ENCODE measurements at regions not wholly inside any gene's neighbourhood (a gene's known extent, or its start where the extent isn't known, plus 50 kb on each side); places are given as distances from the start of the nearest gene placed in this dataset.

DNA sequence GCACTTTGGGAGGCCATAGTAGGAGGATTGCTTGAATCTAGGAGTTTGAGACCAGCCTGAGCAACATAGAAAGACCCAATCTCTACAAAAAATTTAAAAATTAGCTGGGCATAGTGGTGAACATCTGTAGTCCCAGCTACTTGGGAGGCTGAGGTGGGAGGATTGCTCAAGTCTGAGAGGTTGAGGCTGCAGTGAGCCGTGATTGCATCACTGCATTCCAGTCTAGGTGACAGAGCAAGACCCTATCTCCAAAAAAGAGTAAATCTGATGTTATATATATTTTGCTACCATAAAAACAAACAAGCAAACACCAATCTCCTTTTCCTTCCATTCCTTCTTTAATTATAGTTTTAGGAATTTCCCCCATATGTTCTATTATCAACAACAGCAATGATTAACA lies 74.2 kb upstream of the RNU6-1 start:
- no peak for TF ChIP-seq SMAD3 (CRISPR knock-in tag; IDR thresholded peaks at IDR 0.05; ENCODE audit: borderline replicate concordance)
- TF ChIP-seq, protein P1, sequence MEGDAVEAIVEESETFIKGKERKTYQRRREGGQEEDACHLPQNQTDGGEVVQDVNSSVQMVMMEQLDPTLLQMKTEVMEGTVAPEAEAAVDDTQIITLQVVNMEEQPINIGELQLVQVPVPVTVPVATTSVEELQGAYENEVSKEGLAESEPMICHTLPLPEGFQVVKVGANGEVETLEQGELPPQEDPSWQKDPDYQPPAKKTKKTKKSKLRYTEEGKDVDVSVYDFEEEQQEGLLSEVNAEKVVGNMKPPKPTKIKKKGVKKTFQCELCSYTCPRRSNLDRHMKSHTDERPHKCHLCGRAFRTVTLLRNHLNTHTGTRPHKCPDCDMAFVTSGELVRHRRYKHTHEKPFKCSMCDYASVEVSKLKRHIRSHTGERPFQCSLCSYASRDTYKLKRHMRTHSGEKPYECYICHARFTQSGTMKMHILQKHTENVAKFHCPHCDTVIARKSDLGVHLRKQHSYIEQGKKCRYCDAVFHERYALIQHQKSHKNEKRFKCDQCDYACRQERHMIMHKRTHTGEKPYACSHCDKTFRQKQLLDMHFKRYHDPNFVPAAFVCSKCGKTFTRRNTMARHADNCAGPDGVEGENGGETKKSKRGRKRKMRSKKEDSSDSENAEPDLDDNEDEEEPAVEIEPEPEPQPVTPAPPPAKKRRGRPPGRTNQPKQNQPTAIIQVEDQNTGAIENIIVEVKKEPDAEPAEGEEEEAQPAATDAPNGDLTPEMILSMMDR (IDR thresholded peaks at IDR 0.05), result no peak
- no peak for TF ChIP-seq CREM (CRISPR knock-in tag; IDR thresholded peaks at IDR 0.05)
- TF ChIP-seq, protein P2, sequence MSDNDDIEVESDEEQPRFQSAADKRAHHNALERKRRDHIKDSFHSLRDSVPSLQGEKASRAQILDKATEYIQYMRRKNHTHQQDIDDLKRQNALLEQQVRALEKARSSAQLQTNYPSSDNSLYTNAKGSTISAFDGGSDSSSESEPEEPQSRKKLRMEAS (CRISPR knock-in tag; IDR thresholded peaks at IDR 0.05), result no peak
- TF ChIP-seq TEAD1 (CRISPR knock-in tag; IDR thresholded peaks at IDR 0.05), result no peak
- TF ChIP-seq, protein P3, sequence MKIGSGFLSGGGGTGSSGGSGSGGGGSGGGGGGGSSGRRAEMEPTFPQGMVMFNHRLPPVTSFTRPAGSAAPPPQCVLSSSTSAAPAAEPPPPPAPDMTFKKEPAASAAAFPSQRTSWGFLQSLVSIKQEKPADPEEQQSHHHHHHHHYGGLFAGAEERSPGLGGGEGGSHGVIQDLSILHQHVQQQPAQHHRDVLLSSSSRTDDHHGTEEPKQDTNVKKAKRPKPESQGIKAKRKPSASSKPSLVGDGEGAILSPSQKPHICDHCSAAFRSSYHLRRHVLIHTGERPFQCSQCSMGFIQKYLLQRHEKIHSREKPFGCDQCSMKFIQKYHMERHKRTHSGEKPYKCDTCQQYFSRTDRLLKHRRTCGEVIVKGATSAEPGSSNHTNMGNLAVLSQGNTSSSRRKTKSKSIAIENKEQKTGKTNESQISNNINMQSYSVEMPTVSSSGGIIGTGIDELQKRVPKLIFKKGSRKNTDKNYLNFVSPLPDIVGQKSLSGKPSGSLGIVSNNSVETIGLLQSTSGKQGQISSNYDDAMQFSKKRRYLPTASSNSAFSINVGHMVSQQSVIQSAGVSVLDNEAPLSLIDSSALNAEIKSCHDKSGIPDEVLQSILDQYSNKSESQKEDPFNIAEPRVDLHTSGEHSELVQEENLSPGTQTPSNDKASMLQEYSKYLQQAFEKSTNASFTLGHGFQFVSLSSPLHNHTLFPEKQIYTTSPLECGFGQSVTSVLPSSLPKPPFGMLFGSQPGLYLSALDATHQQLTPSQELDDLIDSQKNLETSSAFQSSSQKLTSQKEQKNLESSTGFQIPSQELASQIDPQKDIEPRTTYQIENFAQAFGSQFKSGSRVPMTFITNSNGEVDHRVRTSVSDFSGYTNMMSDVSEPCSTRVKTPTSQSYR (CRISPR knock-in tag; IDR thresholded peaks at IDR 0.05), result no peak
- TF ChIP-seq, protein P4, sequence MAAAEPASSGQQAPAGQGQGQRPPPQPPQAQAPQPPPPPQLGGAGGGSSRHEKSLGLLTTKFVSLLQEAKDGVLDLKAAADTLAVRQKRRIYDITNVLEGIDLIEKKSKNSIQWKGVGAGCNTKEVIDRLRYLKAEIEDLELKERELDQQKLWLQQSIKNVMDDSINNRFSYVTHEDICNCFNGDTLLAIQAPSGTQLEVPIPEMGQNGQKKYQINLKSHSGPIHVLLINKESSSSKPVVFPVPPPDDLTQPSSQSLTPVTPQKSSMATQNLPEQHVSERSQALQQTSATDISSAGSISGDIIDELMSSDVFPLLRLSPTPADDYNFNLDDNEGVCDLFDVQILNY (CRISPR knock-in tag; IDR thresholded peaks at IDR 0.05), result no peak
- no peak for TF ChIP-seq FOXJ3 (CRISPR knock-in tag; IDR thresholded peaks at IDR 0.05; ENCODE audit: borderline replicate concordance)
- TF ChIP-seq, protein P5, sequence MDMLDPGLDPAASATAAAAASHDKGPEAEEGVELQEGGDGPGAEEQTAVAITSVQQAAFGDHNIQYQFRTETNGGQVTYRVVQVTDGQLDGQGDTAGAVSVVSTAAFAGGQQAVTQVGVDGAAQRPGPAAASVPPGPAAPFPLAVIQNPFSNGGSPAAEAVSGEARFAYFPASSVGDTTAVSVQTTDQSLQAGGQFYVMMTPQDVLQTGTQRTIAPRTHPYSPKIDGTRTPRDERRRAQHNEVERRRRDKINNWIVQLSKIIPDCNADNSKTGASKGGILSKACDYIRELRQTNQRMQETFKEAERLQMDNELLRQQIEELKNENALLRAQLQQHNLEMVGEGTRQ (CRISPR knock-in tag; IDR thresholded peaks at IDR 0.05), result no peak

All from WTC11 (cell line).